Body of pancreas (tissue), 4 donors: ENCODE measurements at regions not wholly inside any gene's neighbourhood (a gene's known extent, or its start where the extent isn't known, plus 50 kb on each side); places are given as distances from the start of the nearest gene placed in this dataset.

Source experiments
- POLR2A ChIP-seq, 3 donors: fragments of 450-650 bp; IDR thresholded peaks; one replicate each; pipeline ENCODE4 v1.6.1; 2016; ENCODE audit warnings: antibody characterized with exemption in 3 of 3, mild to moderate bottlenecking in 2 of 3
- TF ChIP-seq, protein P1 (sequence below), 7 experiments: fragments of 450-650 bp in 4 of 7; fragments of 200-600 bp in 3 of 7; sonication (generic) in 3 of 7; IDR thresholded peaks; one replicate each; pipeline ENCODE4 v1.5.1; 2016 to 2019; ENCODE audit warnings: antibody characterized with exemption in 7 of 7

DNA sequence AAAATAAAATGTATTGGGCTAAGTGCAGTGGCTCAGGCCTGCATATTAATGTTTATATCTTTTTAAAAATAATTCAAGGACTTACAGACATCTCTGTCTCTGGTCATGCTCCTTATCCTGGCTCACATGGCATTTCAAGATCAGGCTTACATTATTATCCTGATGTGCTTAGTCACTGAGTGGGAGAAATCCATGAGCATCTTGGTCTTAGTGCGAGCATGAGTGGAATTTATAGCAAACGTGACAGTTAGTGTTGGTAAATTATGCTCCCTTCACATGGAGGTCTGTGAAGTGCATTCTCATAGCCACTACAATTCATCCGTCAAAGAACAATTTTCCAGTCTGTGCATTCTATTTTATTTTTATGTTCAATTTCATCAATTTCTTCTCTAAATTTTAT lies 237.8 kb upstream of the EDIL3 start:
- TF ChIP-seq, protein P1, sequence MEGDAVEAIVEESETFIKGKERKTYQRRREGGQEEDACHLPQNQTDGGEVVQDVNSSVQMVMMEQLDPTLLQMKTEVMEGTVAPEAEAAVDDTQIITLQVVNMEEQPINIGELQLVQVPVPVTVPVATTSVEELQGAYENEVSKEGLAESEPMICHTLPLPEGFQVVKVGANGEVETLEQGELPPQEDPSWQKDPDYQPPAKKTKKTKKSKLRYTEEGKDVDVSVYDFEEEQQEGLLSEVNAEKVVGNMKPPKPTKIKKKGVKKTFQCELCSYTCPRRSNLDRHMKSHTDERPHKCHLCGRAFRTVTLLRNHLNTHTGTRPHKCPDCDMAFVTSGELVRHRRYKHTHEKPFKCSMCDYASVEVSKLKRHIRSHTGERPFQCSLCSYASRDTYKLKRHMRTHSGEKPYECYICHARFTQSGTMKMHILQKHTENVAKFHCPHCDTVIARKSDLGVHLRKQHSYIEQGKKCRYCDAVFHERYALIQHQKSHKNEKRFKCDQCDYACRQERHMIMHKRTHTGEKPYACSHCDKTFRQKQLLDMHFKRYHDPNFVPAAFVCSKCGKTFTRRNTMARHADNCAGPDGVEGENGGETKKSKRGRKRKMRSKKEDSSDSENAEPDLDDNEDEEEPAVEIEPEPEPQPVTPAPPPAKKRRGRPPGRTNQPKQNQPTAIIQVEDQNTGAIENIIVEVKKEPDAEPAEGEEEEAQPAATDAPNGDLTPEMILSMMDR (IDR thresholded peaks at IDR 0.05): no peak
- TF ChIP-seq POLR2A (IDR thresholded peaks at IDR 0.05): no peak
